IPS-18c (cell line): ENCODE measurements at regions not wholly inside any gene's neighbourhood (a gene's known extent, or its start where the extent isn't known, plus 50 kb on each side); places are given as distances from the start of the nearest gene placed in this dataset.

Experiments used
- H3K4me3 ChIP-seq: 2 replicates; pipeline ENCODE4 v1.7.0; 2013; ENCODE audit warnings: low read depth, mild to moderate bottlenecking, low read length, moderate library complexity; ENCODE audit not compliant: insufficient read depth
- H3K9me3 ChIP-seq: one replicate; pipeline ENCODE4 v1.6.1; 2013; ENCODE audit warnings: mild to moderate bottlenecking, low read length, moderate library complexity; ENCODE audit not compliant: control insufficient read depth, insufficient read depth

DNA sequence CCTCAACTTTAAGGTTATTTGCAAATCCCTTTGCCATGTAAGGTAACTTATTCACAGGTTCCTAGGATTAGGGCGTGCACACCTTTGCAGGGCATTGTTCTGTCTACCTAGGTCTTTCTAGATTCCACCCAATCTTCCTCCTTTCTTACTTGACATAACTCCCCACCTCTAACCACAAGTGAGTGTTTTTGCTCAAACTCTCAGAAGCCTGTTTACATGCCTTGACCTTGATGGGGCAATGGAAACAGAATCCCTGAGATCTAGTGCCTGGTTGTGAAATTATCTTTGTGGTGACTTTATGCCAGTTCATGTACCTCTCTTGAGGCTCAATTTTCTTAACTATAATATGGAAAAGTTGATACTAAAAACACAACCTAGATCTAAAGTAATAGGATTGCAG lies 296.6 kb downstream of the TTLL7 start:
- no peaks in the 10 kb centered on the region for H3K9me3 ChIP-seq
- no peak overlapping the region for H3K4me3 ChIP-seq

- Histone ChIP-seq H3K9me3 (no peaks in the 10 kb centered on the region), H3K4me3 (no peak overlapping the region)
Measured at GRCh38 chr1:83701355-83701754, 297.6 kb downstream of the TTLL7 start.

- no peak overlapping the region for H3K4me3 ChIP-seq
- H3K9me3 ChIP-seq: no peaks in the 10 kb centered on the region
Measured at GRCh38 chr1:83698644-83699043, 300.3 kb downstream of the TTLL7 start.

GRCh38 chr1:83697961-83698360 lies 301.0 kb downstream of the TTLL7 start:
- Histone ChIP-seq H3K9me3 (no peaks in the 10 kb centered on the region), H3K4me3 (no peak overlapping the region)

DNA sequence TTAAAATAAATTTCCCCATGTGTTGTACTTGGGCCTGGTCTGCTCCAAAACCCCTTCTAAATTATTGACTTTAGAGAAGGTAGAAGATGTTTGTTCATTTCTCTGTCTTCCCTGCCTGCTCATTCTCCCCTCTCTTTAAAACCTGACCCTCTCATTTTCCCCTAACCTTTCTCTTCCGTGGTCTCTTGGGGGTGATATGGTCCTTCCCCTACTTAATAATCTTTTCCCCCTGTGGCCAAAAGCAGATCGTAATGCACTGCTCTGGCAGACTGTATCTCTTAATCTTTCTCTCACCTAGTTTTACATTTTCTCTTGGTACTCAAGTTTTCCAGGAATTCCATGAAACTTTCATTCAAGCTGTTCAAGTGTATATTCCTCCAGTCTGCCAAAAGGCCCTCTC lies 301.7 kb downstream of the TTLL7 start:
- no peaks in the 10 kb centered on the region for H3K9me3 ChIP-seq
- H3K4me3 ChIP-seq: no peak overlapping the region

DNA sequence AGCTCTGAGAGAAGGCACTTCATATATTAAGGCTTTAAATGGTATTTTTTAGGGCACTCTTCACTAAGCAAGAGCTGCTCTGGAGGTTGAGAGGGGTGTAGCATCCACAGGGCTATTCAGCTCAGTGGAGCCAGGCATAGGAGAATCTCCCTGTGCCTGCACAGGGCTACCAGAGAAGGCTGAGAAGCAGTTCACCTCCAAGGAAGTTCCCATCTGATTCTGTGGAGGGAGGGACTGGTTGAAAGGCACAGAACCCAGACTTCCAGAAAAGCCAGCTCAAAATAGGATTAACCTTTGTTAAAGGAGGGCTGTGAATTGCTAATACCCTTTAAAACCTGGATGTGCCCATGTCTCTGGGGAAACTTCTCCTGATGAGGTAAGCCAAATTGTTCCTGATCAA lies 304.5 kb downstream of the TTLL7 start:
- H3K9me3 ChIP-seq: no peaks in the 10 kb centered on the region
- H3K4me3 ChIP-seq: no peak overlapping the region

GRCh38 chr1:83693427-83694126 lies 305.4 kb downstream of the TTLL7 start:
- Histone ChIP-seq H3K4me3 (no peak overlapping the region), H3K9me3 (no peaks in the 10 kb centered on the region)

GRCh38 chr1:83692524-83693381 lies 306.2 kb downstream of the TTLL7 start:
- H3K4me3 ChIP-seq: no peak overlapping the region

DNA sequence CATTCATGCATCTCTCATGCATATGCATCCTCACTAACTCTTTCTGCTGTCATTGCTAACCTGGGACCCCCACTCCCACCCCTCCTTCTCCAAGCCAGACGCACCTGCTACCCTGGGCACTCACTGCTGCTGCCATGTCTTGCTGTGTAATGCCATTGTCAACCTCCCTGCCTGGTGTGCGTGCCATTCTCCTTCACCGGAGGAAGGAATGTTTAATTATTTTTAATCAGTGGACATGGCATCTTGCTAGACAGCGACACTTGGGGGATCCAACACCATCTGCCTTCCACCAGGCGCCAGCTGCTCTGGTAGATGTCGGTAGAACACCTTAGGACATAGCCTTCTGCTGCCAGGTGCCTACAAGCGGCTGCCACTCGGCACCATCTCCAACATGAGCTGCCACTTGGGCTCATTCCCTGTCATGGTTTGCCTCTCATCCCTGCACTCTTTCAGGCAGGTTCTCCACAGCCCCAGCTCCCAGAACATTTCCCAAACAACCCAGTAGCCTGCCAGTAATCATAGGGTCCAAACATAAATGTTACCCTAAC lies 306.9 kb downstream of the TTLL7 start:
- no peak overlapping the region for H3K4me3 ChIP-seq

More at GRCh38 chr1:83692524-83693381, 306.2 kb downstream of the TTLL7 start:
- H3K9me3 ChIP-seq: no peaks in the 10 kb centered on the region

DNA sequence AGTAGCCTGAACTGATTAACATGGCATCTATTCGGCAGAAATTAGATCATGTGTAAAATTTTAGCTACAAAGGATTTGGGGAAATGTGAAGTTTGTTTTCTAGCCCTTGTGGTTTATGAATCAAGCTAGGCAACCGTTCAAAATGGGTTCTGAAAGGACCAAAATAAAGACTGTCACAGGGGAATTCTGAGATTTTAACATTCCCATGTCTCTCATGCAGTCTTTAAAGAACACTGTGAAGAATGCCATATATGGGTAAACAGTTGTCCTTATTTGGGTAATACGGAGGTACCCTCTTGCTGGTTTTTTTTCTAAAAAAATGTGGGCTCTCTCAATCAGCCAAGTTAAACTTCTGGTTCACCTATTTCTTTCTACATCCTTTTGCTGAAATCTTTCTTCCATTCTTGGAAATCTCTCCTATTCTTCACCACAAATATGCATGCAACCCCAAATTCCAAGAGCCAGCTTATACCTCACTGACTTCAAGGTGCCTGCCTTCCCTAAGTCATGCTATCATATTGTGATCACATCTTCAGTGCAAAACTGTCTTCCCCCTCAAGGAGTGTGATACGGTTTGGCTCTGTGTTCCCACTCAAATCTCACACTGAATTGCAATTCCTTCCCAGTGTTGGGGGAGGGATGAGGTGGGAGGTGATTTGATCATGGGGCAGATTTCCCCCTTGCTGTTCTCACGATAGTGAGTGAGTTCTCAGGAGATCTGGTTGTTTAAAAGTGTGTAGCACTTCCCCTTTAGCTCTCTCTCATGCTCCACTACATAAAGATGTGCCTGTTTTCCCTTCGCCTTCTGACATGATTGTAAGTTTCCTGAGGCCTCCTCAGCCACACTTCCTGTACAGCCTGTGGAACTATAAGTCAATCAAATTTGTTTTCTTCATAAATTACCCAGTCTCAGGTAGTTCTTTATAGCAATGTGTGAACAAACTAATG lies 308.7 kb downstream of the TTLL7 start:
- no peak overlapping the region for H3K4me3 ChIP-seq
- no peaks in the 10 kb centered on the region for H3K9me3 ChIP-seq

More for the DNA sequence above, 306.9 kb downstream of the TTLL7 start:
- no peaks in the 10 kb centered on the region for H3K9me3 ChIP-seq

- Histone ChIP-seq H3K4me3 (no peak overlapping the region), H3K9me3 (no peaks in the 10 kb centered on the region)
Measured at GRCh38 chr1:83682132-83682531, 316.8 kb downstream of the TTLL7 start.

DNA sequence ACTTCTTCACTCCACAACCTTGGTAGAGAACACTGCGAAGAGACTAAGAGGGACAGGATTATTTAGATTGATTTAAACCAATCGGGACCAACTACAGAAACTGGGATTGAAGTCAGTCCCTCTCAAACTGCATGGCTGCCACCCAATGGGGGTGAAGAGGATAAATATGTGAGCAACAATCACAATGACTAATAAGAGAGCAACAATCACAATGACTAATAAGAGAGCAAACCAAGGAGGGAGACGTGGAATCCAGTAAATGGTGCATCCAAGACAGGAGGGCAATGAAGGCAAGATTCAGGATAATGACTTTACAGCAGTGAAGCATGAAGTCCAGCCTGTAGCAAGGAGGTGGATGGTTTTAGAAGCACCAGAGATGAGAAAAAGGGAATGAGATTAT lies 322.8 kb downstream of the TTLL7 start:
- Histone ChIP-seq H3K9me3 (no peaks in the 10 kb centered on the region), H3K4me3 (no peak overlapping the region)

GRCh38 chr1:83673312-83673711 lies 325.6 kb downstream of the TTLL7 start:
- H3K9me3 ChIP-seq: no peaks in the 10 kb centered on the region
- H3K4me3 ChIP-seq: no peak overlapping the region

DNA sequence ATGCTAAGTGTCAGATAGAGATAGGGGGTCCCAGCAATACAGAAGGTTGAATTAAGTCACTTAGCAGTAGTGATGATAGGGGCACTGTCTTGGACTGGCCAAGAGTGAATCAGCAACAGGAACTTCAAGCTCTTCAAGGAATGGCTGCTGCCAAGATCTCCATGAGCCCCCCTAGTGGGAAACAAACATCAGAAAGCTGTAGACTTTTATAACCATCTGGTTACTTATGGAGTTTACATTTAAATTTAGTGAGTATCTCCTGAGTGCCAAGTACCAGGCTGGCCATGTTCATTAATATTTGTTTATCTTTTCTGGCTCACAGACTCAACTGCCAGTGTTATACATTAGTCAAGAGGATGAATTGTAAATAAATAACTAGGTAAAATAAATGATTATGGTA lies 327.3 kb downstream of the TTLL7 start:
- no peak overlapping the region for H3K4me3 ChIP-seq
- H3K9me3 ChIP-seq: no peaks in the 10 kb centered on the region

DNA sequence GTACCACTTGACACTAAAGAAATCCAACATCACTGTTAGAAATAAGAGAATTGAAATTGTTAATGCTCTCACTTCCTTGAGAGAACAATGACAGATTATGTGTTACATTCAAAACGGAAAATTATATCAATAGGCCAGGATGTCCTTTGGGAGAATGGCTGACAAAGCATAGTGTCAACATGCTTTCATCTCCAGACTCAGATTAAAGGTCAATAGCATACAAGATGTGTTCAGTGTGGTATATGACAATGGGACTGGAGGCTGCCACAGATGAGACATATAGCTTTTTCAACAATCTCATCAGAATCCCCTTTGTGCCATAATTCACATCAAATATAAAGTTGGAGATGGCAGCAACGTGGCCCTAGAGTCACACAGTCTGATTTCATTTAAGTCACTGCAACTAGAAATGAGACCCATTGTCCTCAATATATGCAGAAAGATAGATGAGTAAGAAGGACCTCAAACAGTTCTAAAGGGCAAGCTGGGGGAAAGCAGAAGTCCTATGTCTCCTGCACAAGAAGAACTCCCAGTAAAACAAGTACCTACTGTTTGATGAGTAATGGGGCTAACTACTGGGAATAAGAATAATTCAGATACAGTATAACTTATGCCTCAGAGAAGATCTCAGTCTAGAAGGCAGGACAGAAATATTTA lies 327.9 kb downstream of the TTLL7 start:
- Histone ChIP-seq H3K4me3 (no peak overlapping the region), H3K9me3 (no peaks in the 10 kb centered on the region)

DNA sequence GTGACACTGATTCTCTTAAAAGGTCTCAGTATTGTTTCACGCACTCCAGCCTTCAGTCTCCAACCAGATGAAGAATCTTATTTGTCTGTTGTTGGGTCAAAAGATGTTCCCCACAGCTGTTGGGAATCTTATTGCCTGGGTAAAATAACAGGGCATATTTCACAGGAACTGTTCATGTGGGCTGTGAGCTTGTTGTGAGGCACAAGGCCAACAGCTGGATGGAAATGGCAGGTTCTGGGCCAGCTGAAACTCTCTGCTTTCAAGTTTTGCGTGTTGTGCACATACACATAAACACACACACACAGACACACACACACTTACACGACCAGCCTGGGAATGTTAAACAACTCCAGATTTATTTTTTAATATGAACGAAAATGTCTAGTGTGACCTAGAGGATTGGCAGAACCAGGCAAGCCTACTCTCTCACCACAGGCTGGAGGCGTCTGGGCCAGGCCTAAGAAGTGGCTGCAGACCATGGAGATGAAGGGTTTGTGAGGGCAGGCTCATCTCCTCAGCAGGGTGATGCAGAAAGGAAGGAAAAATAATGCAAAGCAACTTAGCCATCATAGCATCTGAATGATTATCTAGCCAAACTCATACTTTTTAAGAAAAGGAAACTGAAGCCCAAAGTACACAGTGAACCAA lies 357.0 kb downstream of the TTLL7 start:
- no peaks in the 10 kb centered on the region for H3K9me3 ChIP-seq
- no peak overlapping the region for H3K4me3 ChIP-seq
